H1 (cell line): ENCODE measurements at regions not wholly inside any gene's neighbourhood (a gene's known extent, or its start where the extent isn't known, plus 50 kb on each side); places are given as distances from the start of the nearest gene placed in this dataset.

ENCODE experiments used
- CBX5 ChIP-seq: fragments of 300-800, 300-1000 bp; sonication (generic); IDR thresholded peaks from 2 replicates; pipeline ENCODE4 v1.7.1; 2016; ENCODE audit warnings: antibody characterized with exemption, low read length, low read depth
- JUN ChIP-seq: IDR thresholded peaks from 2 replicates; pipeline ENCODE4 v1.6.1; 2011; ENCODE audit warnings: low read depth, mild to moderate bottlenecking, improper control_type of control experiment, low read length
- KDM4A ChIP-seq: IDR thresholded peaks from one replicate; pipeline ENCODE4 v1.7.1; 2012; ENCODE audit warnings: low read depth, mild to moderate bottlenecking, moderate library complexity, low read length, inconsistent platforms; ENCODE audit not compliant: severe bottlenecking
- NRF1 ChIP-seq: IDR thresholded peaks from 2 replicates; pipeline ENCODE4 v1.6.1; 2011; ENCODE audit warnings: mild to moderate bottlenecking, low read depth, low read length, improper control_type of control experiment
- SIN3A ChIP-seq, 2 experiments: IDR thresholded peaks in 1 of 2; conservative IDR thresholded peaks in 1 of 2; 2 replicates each; pipeline ENCODE4 v1.6.1; 2011 to 2012; ENCODE audit warnings: low read length in 2 of 2, improper control_type of control experiment in 1 of 2, low read depth in 1 of 2, mild to moderate bottlenecking in 1 of 2
- SP2 ChIP-seq: IDR thresholded peaks from 2 replicates; pipeline ENCODE4 v1.6.1; 2012; ENCODE audit warnings: mild to moderate bottlenecking, low read length, inconsistent platforms
- TF ChIP-seq, protein P1 (sequence below): IDR thresholded peaks from 2 replicates; pipeline ENCODE4 v1.6.1; 2012; ENCODE audit warnings: inconsistent platforms
- TF ChIP-seq, protein P2 (sequence below): IDR thresholded peaks from 2 replicates; pipeline ENCODE4 v1.6.1; 2012; ENCODE audit warnings: inconsistent platforms

DNA sequence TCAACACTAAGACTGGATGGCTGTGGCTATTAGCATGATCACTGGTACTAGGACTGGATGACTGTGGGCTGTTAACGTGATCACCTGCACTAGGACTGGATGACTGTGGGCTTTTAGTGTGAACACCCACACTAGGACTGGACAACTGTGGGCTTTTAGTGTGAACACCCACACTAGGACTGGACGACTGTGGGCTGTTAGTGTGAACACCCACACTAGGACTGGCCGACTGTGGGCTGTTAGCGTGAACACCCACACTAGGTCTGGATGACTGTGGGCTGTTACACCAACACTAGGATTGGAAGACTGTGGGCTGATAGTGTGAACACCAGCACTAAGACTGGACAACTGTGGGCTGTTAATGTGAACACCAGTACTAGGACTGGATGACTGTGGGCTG, 329.2 kb downstream of the OSTF1 start (continued):
- TF ChIP-seq SIN3A (conservative IDR thresholded peaks at IDR 0.05 in 1 of 2, IDR thresholded peaks at IDR 0.05 in 1 of 2; ENCODE audit: low read depth in 1 of 2, low read length in 2 of 2) (no peak), KDM4A (no peak), SP2 (no peak), CBX5 (no peak), JUN (no peak), NRF1 (no peak)
- TF ChIP-seq, protein P1, sequence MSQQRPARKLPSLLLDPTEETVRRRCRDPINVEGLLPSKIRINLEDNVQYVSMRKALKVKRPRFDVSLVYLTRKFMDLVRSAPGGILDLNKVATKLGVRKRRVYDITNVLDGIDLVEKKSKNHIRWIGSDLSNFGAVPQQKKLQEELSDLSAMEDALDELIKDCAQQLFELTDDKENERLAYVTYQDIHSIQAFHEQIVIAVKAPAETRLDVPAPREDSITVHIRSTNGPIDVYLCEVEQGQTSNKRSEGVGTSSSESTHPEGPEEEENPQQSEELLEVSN = no peak
- TF ChIP-seq, protein P2, sequence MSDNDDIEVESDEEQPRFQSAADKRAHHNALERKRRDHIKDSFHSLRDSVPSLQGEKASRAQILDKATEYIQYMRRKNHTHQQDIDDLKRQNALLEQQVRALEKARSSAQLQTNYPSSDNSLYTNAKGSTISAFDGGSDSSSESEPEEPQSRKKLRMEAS = no peak
